Activated naive CD4-positive, alpha-beta T cell treated with Interleukin-2 at 50 U/mL for 16 hours (primary cell): ENCODE measurements at regions not wholly inside any gene's neighbourhood (a gene's known extent, or its start where the extent isn't known, plus 50 kb on each side); places are given as distances from the start of the nearest gene placed in this dataset.

Source experiments
- DNase-seq: peaks from one replicate; pipeline ENCODE4 v3.0.0-alpha.2; 2020

DNA sequence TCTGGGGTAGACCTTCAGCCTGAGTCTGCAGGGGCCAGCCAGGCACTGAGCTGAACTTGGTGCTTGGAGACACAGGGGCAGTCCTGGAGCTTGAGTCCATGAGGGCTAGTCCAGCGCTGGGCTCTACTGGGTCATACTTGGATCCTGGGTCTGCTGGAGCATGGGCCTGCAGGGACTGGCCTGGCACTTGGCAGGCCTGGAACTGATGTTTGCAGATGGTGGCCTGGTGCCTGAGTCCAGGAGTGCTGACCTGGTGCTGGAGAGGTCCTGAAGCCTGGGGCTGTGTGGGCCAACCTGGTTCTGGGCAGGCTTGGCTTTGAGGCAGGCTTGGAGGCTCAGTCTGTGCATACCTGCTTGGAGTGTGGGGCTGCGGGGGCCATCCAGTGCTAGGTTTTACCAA lies 143.4 kb upstream of the DSCAM start:
- DNase-seq = no peak

DNA sequence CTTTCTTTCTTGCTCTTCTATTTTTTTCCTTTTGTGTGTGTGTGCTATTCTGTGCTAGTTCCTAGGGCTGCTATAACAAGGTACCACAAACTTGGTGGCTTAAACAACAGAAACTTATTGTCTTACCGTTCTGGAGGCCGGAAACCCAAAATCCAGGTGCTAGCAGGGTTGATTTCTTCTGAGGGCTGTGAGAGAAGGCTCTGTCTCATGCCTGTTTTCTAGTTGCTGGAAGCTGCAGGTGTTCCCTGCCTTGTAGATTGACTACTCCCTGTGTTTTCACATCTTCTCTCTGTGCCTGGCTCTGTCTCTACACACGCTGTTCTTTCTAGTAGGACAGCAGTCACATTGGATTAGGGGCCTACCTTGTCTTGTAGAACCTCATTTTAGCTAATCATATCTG lies 150.9 kb upstream of the DSCAM start:
- no peak for DNase-seq

DNA sequence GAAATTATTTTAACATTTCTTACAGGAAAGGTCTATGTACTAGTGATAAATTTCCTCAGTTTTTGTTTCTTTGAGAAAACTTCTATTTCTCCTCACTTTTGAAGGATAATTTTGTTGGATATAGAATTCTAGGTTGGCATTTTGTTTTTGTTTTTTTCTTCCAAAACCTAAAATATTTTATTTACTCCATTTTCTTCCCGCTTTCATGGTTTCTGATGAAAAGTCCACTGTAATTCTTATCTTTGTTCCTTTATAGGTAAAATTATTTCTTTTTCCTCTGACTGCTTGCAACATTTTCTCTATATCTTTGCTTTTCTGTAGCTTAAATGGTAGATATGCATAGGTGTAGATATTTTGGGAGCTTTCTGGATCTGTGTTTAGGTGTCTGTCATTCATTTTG lies 153.9 kb upstream of the DSCAM start:
- DNase-seq = no peak

DNA sequence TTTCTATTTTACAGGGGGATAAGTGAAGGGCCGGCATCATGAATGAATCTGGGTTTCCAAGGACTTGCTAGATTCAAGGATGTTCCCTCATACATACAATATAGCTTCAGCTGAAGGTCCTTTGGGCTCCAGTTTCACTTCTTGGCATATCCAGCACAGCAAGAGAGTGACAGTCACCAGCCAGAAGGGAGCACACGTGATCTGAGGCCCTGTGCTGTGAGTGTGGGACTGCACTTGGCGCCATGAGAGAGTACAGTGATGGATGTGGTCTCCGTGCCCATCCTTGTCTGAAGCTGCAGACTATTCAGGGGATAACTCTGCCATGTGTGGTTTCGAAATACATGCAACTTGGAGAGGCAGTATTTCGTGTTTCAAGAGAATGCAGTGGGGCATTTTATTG lies 159.7 kb upstream of the DSCAM start:
- no peak for DNase-seq

DNA sequence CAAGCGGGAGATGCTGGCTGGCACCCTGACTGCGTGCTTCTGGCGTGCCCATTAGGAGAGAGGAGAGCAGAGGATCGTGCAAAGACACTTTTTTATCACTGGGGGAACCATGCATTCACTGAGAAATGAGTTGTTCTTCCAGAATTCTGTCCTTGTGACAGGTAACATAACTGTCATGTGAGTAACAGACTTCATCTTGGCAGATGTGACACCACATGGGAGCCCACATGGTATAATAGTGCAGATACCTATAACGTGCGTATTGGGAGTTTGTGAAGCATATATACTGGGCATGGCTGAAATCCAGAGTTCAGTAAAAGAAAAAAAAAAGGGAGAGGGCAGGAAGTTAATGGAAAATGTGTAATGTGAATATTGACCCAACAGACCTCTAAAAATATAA lies 159.6 kb upstream of the BACE2 start:
- DNase-seq = no peak

DNA sequence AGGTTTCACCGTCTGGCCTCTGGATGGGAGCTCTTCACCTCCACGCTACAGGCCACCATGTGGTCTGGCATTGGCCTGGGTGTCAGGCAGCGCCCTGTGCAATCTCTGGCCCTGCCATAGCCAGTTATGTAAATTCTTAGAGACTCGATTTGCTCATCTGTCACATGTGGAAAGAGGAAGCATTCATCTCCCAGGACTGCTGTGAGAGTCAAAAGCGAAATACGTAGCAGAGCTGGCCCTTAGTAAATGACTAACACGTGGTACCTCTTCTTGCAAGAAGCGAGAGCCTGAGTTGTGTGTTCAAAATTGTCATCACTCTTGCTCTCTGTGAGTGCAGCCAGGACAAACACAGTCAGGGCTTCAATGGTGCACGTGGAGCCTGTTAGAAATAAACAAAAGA lies 159.0 kb upstream of the BACE2 start:
- no peak for DNase-seq

DNA sequence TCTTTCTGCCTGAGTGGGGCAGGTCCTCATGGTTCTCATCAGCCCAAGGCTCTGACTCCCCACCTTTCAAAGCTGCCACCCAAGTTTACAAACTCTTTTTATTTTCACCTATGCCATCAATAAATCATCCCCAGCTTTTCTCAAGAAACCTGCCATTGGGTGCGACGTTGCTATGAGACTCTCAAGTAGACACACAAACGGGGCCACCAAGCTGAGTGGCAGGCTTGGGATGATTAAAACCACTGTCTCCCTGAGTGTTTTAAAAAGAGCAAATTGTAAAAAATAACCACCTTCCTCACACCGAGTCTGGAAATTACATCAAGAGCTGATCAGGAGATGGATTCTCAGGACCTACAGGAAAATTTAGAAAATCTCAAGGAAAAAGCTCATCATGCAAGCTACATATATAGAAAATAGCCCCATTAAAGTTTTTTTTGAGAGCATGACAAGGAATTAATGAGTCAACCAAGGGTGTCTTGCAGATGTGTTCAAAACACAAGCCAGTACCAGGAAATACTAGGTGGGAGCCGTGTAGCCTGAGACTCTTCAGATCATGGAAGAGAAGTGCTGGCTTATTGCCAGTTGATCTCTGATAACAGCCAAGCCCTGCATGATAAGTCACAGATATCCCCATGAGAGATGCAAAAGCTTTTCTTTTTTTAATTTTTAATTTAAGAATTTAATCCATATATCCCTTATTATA lies 158.4 kb upstream of the BACE2 start:
- no peak for DNase-seq

DNA sequence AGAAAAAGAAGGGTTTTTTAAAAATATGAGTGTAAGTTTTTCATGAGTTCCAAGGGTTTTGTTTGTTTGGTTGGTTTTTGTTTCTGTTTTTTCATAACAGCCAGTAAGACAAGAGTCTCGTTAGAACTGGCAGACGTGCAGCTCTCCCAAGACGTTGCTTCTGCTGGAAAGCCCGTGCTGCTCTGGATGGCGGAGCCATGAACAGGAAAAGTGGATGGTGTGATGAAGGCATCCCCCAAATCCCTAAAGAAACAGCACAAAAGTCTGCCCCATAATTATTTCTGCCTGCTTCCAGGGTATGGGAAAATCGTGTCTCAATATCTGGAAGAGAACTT lies 157.9 kb upstream of the BACE2 start:
- DNase-seq = no peak

DNA sequence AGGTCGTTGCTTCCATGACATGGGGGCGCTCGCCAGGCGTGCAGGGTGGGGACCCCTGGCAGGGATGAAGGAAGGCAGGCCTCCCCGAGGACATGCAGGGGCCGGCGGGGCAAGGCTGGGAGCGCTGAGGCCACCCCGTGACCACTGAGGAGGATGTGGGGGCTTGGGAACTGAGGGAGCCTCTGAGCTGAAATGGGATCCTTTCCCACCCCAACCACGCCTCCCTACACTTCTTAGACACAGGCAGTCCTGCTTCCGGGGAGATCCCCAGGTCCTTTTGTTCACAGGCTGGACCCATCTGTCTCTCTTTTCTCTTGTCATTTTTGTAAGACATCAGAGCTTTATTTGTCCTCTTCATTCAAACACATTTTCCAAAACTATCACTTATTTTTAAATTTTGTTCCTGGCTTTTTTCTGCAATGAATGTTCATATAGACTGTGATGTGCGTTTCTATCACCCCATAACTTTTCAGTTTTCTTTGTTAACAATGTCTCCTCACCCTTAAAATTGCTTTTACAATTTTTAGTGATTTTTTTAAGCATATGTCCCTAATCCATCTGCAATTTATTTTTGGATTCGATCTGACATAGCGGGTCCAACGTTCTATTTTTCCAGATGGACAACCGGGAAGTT lies 156.7 kb upstream of the BACE2 start:
- DNase-seq = no peak

DNA sequence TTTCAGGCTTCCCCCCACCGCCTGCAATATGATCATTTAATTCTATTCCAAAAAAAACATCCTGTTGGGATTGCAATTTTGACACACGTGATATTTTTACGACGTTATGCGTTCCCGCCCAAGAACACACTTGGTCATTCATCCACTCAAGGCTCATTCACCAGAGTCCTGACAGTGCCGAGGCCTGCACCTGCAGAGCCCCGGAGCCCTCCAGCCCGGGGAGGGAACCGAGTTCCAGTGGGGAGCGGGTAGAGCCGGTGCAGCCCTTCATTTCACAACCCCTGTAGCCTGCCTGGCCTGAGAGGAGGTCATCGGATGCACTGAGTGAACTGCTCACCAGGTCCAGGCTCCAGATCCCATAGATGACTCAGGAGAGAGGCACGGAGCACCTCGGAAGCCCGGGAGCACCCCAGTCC lies 156.0 kb upstream of the BACE2 start:
- DNase-seq = no peak

DNA sequence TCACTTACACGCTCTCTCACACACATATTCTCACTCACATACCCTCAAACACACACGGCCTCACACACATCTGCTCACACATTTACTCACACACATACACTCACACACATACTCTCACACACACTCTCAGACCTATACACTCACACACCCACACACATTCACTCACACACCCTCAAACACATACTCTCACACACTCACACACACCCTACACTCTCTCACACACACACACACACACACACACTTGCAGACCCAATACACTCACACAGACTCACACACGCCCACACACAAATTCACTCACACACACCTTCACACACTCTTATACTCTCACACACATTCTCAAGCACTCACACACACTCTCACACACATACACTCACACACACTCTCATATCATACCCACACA lies 155.5 kb upstream of the BACE2 start:
- no peak for DNase-seq

DNA sequence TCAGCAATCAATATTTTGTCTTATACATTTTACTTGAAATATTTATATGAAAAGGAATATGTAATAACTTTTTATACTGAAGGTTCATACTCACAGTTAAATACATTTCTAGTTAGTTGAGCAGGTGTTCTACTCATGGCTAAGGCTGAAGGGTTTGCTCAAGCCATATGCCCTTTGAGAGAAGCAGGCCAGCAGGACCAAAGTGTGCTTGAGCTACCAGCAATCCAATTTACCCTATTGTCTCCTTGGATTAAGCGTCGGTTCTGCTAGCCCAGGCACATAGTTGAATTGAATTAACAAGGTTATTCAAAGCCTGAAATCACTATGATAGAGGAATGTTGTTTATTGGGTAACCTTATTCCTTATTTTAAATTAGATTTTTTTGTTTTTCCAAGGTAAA lies 151.5 kb upstream of the BACE2 start:
- DNase-seq = no peak

DNA sequence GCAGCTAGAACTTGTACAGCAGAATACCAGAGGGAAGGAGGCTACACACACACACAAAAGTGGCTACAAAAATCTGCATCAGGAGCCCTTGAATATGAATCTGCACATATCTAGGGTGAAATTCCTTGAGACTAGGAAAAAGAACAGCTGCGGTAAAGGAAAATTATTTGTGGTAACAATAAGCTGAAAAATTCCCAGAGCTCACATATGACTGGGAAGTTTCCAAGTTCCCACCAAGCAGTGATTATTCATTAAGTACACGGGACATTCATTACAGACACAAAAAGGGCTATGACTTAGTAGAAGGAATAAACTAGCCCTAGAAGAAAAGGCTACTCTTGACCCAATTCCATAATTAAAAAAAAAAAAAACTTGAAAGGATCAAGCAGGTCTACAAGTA lies 149.5 kb upstream of the BACE2 start:
- no peak for DNase-seq

DNA sequence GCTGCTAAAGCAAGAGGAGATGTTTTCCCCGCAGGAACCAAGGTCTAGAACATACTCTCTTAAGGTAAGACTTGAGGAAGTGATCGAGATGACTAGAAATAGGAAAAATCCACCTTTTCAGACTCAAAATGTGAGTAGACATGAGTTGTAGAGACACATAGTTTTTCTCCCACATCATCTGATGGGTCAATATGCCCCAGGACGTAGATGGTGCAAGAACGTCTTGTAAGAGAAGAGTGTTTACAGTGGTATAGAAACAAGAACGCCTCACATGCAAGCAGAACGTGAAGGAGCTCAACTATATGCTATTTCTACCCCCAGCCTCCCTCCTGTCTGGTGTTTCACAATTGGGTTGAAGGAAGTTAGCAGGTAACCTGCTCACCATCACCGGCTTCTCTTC lies 144.0 kb upstream of the BACE2 start:
- DNase-seq = no peak

DNA sequence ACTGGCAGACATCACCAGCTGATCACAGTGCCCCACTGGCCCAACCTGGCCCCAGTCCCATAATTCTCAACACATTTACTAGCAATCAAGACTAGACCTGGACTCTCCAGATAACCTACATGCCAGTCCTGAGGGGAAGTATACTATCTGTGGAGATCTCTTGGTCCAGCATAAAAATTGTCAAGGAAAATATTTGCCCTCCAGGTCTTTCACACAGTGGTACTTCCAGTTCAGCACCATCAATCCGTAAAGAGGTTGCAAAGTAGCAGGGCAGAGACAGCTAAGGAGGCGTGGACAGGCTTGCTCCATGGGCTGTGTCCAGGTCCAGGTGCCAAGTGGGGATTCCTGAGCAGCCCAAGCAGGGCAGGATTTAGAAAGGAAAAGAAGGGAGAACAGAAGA lies 143.6 kb upstream of the BACE2 start:
- DNase-seq = no peak

DNA sequence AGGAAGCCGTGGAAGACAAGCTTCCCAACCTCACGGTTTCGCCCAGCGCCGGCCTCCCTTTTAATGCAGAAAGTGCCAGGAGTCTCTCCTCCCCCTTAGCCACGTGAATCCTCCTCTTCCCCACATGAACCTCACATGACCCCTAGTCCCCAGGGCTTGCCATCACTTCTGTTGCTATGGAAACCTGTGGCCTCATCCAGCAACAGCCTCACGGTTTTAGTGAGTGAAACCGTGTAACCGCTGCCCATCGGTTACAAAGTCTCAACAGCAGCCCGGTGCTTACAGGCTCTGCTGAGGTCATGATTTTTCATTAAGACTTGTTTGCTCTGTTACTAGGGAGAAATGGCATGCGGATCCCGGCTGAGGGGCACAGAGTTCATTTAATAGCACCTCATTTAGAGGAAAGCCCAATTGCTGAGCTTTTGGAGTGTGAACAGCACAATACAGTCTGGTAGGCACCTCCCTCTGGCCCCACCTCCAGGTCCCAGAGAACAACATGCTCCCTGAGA lies 143.2 kb upstream of the BACE2 start:
- DNase-seq = no peak

DNA sequence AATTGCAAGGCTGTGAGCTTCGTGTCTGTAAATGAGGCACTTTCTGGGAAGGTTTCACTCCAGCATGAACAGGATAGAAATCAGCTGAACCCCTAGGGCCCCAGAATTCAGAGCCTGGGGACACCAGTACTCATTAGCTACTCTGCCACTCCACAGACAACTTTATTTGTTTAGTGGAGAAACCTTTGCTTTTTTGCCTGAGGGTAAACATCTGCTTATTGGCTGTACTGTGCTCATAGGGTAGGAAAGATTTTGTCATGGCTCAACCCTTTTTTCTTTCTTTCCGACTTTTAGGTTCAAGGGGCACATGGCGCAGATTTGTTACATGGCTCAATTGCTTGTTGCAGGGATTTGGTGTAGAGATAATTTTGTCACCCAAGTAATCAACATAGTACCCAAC lies 138.4 kb upstream of the BACE2 start:
- DNase-seq = no peak

DNA sequence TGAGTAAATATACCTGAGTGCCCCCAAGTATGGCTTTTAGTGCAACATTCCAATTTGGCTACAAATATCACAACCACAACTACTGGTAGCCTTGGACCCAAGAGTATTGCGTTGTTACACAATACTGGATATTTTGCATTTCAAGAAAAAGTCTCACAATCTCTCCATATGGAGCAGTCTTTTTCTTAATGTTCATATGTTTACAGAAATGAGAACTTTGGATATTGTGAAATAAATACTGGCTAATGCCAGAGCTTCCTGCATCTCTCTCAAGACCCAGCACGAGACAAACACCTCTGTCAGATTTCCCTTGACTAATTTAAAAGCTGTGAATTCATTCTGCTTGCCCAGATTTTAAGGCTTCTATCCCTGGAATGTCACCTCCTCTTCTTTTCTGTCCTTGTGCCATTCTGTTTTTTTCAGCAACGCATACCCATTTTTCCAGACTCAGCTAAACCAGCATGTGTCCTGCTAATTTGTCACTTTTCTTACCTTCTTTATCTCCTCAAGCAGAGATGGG lies 136.2 kb upstream of the BACE2 start:
- DNase-seq = no peak

DNA sequence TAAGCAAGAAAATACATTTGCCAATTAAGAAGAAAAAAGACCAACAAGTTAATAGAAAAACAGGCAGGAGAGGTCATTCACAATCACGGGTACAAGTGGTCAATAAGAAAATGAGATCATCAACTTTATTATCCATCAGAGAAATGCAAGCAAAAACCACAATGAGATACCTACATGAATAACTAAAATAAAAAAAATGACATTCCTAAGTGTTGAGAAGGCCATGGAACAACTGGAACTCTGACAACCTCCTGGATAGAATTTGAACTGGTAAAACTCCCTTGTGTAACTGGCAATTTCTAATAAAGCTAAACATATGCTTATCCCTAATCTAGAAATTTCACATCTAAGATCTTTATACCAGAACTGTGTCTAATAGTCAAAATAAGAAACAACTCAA lies 135.4 kb upstream of the BACE2 start:
- no peak for DNase-seq

DNA sequence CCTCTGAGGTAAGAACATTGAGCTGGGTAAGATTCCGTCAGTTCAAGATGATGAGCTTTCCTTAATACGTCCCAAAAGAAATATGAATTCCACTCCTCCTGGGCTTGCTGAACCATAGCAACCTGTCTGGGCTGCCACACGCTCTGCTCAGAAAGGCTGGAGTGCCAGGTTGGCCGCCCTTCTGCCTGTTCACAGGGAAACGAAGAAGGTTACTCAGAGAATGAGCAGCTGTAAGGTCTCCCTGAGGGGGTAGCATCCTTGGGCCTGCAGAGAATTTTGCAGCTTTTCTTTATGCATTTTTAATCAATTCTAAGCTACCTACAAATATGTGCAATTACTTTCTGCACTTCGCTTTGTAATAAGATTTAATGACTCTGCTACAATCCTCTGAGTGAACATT lies 130.7 kb upstream of the BACE2 start:
- no peak for DNase-seq

DNA sequence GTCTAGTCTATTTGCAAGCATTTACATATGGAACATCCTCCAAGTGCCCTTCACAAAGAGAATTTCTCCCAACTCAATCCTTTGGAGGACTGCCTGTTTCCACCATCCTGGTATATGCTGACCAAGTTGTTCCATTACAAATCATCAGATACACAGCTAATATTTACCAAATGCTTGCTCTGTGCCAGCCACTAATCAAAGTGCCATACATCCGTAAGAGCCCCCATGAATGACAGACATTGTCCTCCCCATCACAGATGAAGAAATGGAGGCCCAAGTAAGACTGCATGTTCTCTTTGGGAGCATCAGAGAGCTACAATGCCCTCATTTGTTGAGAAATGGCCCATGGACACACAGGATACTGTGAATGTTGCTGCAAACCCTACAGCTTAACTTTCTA lies 130.0 kb upstream of the BACE2 start:
- DNase-seq = no peak

DNA sequence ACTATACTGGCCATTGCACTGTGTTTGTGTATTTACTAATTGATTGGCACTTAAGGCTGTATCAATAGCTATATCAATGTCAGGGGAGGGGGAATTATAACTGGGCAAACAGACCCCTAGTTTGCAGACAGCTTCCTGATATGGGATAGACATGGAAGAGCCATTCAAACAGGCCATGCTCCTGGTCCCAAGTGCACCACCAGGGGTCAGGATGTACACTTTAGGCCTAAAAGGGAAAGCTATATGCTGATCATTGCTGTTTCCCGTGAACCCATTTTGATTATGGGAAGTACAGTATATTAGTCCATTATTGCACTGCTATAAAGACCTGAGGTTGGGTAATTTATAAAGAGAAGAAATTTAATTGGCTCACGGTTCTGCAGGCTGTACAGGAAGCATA lies 124.9 kb upstream of the BACE2 start:
- DNase-seq = no peak

DNA sequence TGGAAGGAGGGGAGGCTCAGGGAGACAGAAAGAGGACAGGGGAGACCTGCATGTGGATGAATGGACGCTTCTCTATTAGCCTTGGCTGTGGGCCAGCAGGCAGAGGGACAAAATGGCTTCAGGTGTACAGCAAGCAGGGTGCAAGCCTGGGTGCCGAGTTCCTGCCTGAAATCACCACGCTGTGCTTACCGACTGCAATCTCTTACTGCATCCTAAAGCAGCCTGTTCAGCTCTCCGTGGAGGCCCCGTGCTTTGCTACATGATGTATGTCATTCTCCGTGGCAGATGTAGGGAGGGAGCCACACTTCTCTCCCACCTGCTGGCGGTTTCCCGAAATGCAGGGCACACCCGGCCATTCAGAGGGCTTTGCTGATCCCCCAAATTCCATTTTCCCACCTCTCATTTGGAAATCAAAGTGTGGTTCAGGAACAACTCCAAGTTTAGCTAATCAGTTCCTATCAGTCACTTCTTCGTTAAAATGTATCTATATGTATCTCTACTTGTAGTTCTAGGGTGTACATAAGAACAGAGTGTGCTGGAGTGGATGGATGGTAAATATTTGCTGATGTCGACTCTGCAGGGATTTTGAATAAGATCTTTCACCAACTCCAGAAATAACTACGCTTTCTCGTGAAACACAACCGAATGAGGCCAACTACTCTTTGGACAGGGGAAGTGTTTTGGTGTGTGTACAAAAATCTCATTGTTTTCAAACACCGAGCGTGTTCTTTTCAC lies 122.3 kb upstream of the BACE2 start:
- DNase-seq = no peak

DNA sequence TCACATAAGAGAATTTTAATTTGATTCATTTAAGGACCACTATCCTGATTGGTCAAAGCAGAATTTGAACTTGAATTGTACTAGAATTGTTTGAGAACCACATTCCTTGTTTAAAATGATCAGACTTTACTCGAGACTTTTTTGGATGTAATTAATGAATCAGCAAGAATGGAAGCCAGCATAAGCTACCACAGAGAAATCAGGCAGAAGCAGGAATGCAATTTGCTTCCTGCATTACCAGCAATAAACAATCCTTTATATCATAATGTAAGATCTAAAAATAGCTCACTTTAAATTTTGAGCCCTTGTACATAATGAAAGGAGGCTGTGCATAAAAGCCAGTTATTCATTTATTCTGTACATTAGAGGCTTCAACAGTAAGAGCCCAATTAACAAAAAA lies 119.8 kb upstream of the BACE2 start:
- no peak for DNase-seq
